ENCODE measurements at regions not wholly inside any gene's neighbourhood (a gene's known extent, or its start where the extent isn't known, plus 50 kb on each side); places are given as distances from the start of the nearest gene placed in this dataset.

DNA sequence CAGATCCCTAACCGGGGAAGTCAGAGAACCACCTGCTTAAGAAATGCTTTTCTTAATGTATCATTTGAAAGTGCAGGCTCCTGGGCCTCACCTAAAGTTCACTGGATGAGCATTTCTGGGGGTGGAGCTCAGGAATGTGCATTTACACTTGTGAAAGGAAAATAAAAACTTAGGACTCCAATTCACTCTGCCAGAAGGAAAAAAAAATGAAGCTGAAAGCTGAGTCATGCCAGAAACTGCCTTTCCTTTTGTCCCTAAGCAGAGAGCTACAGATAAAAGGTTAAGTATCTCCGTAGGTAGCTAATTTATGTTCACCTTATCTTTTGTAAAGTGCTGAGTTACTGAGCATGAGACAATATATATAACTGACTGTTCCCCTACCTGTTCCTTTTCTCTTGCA lies 229.5 kb upstream of the MEX3C start:
- ChIA-PET POLR2A (no interaction called here), CTCF (no interaction called here)
- H3K4me1 ChIP-seq (ENCODE audit: control insufficient read depth in 1 of 2, insufficient read depth in 2 of 2, low read depth in 1 of 2, low read length in 1 of 2), result no peaks in the 10 kb centered on the region
- H3F3A ChIP-seq (replicated peaks; ENCODE audit: insufficient read depth), result no peaks in the 10 kb centered on the region
- no peak overlapping the region for H3K9ac ChIP-seq
- no peaks in the 10 kb centered on the region for H3K9me2 ChIP-seq
- H3K79me2 ChIP-seq (ENCODE audit: insufficient read depth), result no peaks in the 10 kb centered on the region
- no peak overlapping the region for H3K4me2 ChIP-seq
- no peaks in the 10 kb centered on the region for H3K9me3 ChIP-seq
- TF ChIP-seq GABPA (IDR thresholded peaks at IDR 0.05; ENCODE audit: low read depth) (no peak), IRF3 (IDR thresholded peaks at IDR 0.05; ENCODE audit: low read depth, low read length) (no peak), ELF1 (IDR thresholded peaks at IDR 0.05) (no peak), GATA2 (CRISPR knock-in tag; IDR thresholded peaks at IDR 0.05) (no peak), RFX5 (IDR thresholded peaks at IDR 0.05; ENCODE audit: low read length) (no peak), FOXM1 (IDR thresholded peaks at IDR 0.05; ENCODE audit: low read depth) (no peak), FOXJ3 (CRISPR knock-in tag; IDR thresholded peaks at IDR 0.05) (no peak), JUND (IDR thresholded peaks at IDR 0.05) (no peak)
- TF ChIP-seq, protein P1, sequence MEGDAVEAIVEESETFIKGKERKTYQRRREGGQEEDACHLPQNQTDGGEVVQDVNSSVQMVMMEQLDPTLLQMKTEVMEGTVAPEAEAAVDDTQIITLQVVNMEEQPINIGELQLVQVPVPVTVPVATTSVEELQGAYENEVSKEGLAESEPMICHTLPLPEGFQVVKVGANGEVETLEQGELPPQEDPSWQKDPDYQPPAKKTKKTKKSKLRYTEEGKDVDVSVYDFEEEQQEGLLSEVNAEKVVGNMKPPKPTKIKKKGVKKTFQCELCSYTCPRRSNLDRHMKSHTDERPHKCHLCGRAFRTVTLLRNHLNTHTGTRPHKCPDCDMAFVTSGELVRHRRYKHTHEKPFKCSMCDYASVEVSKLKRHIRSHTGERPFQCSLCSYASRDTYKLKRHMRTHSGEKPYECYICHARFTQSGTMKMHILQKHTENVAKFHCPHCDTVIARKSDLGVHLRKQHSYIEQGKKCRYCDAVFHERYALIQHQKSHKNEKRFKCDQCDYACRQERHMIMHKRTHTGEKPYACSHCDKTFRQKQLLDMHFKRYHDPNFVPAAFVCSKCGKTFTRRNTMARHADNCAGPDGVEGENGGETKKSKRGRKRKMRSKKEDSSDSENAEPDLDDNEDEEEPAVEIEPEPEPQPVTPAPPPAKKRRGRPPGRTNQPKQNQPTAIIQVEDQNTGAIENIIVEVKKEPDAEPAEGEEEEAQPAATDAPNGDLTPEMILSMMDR (IDR thresholded peaks at IDR 0.05), result no peak
- H3K27me3 ChIP-seq (ENCODE audit: insufficient read depth), result no peaks in the 10 kb centered on the region
- H3K36me3 ChIP-seq (replicated peaks in 1 of 2; ENCODE audit: control insufficient read depth in 1 of 2, insufficient read depth in 2 of 2, low read length in 1 of 2), result no peaks in the 10 kb centered on the region
- no peaks in the 10 kb centered on the region for H4K20me1 ChIP-seq (ENCODE audit: insufficient read depth)
- DNase-seq, result no peak
- H3K27ac ChIP-seq (ENCODE audit: low read depth in 2 of 2, low read length in 1 of 2), result no peak overlapping the region
- H3K4me3 ChIP-seq (ENCODE audit: low read depth in 2 of 2, low read length in 1 of 2), result no peak overlapping the region
- H2AFZ ChIP-seq (ENCODE audit: low read depth), result no peak overlapping the region
- WGBS (ENCODE audit: low lambda C conversion rate), result 44% methylated on average over 2 of the region's 2 CpGs

- no peaks in the 10 kb centered on the region for H3K4me1 ChIP-seq (ENCODE audit: control insufficient read depth in 1 of 2, insufficient read depth in 2 of 2, low read depth in 1 of 2, low read length in 1 of 2)
- H3K9ac ChIP-seq, result no peak overlapping the region
- no peak for DNase-seq
- H3K9me3 ChIP-seq, result no peaks in the 10 kb centered on the region
- no peak overlapping the region for H3K4me2 ChIP-seq
- no peaks in the 10 kb centered on the region for H4K20me1 ChIP-seq (ENCODE audit: insufficient read depth)
- TF ChIP-seq, protein P2, sequence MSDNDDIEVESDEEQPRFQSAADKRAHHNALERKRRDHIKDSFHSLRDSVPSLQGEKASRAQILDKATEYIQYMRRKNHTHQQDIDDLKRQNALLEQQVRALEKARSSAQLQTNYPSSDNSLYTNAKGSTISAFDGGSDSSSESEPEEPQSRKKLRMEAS (IDR thresholded peaks at IDR 0.05; ENCODE audit: low read depth), result no peak
- TF ChIP-seq MEF2A (IDR thresholded peaks at IDR 0.05; ENCODE audit: borderline replicate concordance, low read depth), result no peak
- no peak for TF ChIP-seq TEAD4 (IDR thresholded peaks at IDR 0.05; ENCODE audit: borderline replicate concordance, insufficient read depth)
- TF ChIP-seq NRF1 (IDR thresholded peaks at IDR 0.05; ENCODE audit: low read depth, low read length), result no peak
- TF ChIP-seq FOSL2 (IDR thresholded peaks at IDR 0.05; ENCODE audit: borderline replicate concordance, low read depth), result no peak
- TF ChIP-seq RAD21 (IDR thresholded peaks at IDR 0.05; ENCODE audit: low read length), result no peak
- no peak overlapping the region for H3K4me3 ChIP-seq (ENCODE audit: low read depth in 2 of 2, low read length in 1 of 2)
- H3K27me3 ChIP-seq (ENCODE audit: insufficient read depth), result no peaks in the 10 kb centered on the region
- CTCF ChIA-PET, result no interaction called here
- POLR2A ChIA-PET, result no interaction called here
- H3K9me2 ChIP-seq, result no peaks in the 10 kb centered on the region
- H2AFZ ChIP-seq (ENCODE audit: low read depth), result no peak overlapping the region
- H3K36me3 ChIP-seq (replicated peaks in 1 of 2; ENCODE audit: control insufficient read depth in 1 of 2, insufficient read depth in 2 of 2, low read length in 1 of 2), result no peaks in the 10 kb centered on the region
- no peaks in the 10 kb centered on the region for H3K79me2 ChIP-seq (ENCODE audit: insufficient read depth)
- H3F3A ChIP-seq (replicated peaks; ENCODE audit: insufficient read depth), result no peaks in the 10 kb centered on the region
- H3K27ac ChIP-seq (ENCODE audit: low read depth in 2 of 2, low read length in 1 of 2), result no peak overlapping the region
Measured at GRCh38 chr18:51429644-51430043, 232.2 kb upstream of the MEX3C start.

Data from SK-N-SH (cell line).